A549 (cell line): ENCODE measurements at regions not wholly inside any gene's neighbourhood (a gene's known extent, or its start where the extent isn't known, plus 50 kb on each side); places are given as distances from the start of the nearest gene placed in this dataset.

Experiments used
- ATAC-seq, 2 experiments: fragments of 200-7000 bp in 1 of 2; fragments of >200 bp in 1 of 2; cut with Nextera tagmentation in 1 of 2; cut with Tn5 transposase in 1 of 2; 3 replicates each; pipeline versions ENCODE4 v1.8.0 to v1.9.1; 2018 to 2020; ENCODE audit warnings: mild to moderate bottlenecking in 1 of 2, moderate library complexity in 1 of 2
- CTCF ChIA-PET: fragments of 300-600 bp; sonication (Branson Sonifier 250); formaldehyde crosslinking; extraction: SDS; loops from one replicate; lab custom pipeline; 2021; ENCODE audit warnings: antibody characterized with exemption, inconsistent platforms; lab: Yijun Ruan, JAX
- POLR2A ChIA-PET: fragments of 350-600 bp; formaldehyde crosslinking; extraction: SDS; loops from one replicate; lab custom pipeline; 2021; ENCODE audit warnings: antibody characterized with exemption, inconsistent platforms; lab: Yijun Ruan, JAX
- DNase-seq, 2 experiments: peaks; one replicate each; pipeline versions ENCODE4 v3.0.0 to v3.0.0-alpha.2; 2011 to 2016; ENCODE audit warnings: low read depth in 1 of 2, low spot score in 1 of 2
- FAIRE-seq: peaks from 2 replicates; lab custom pipeline; 2011; peaks lifted over from hg19 to GRCh38; lab: Jason Lieb, UNC
- H3K27ac ChIP-seq, 2 experiments: fragments of >200 bp; sonication (Bioruptor Twin); formaldehyde crosslinking; 3 replicates each; pipeline ENCODE4 v1.5.1; 2016 to 2017
- H3K4me1 ChIP-seq: fragments of >200 bp; sonication (Bioruptor Twin); formaldehyde crosslinking; 3 replicates; pipeline ENCODE4 v1.6.1; 2016
- H3K4me2 ChIP-seq: fragments of >200 bp; sonication (Bioruptor Twin); formaldehyde crosslinking; 3 replicates; pipeline ENCODE4 v1.6.1; 2016
- H3K4me3 ChIP-seq: fragments of >200 bp; sonication (Bioruptor Twin); formaldehyde crosslinking; 3 replicates; pipeline ENCODE4 v1.5.1; 2016
- H3K9me3 ChIP-seq: fragments of >200 bp; sonication (Bioruptor Twin); formaldehyde crosslinking; 3 replicates; pipeline ENCODE4 v1.6.1; 2016
- BCL3 ChIP-seq: fragments of >200 bp; sonication (Bioruptor Twin); formaldehyde crosslinking; IDR thresholded peaks from 3 replicates; pipeline ENCODE4 v1.6.1; 2016
- CBX8 ChIP-seq: fragments of 200-600 bp; sonication (generic); IDR thresholded peaks from 2 replicates; pipeline ENCODE4 v1.6.1; 2016
- EHF ChIP-seq: fragments of 250-450 bp; sonication (Bioruptor Pico); IDR thresholded peaks from 2 replicates; pipeline ENCODE4 v1.5.0; 2020; ENCODE audit warnings: mild to moderate bottlenecking
- EP300 ChIP-seq, 2 experiments: fragments of >200 bp; sonication (Bioruptor Twin); formaldehyde crosslinking; IDR thresholded peaks; 2 replicates in 1 of 2; 3 replicates in 1 of 2; pipeline ENCODE4 v1.6.1; 2016 to 2017
- FOSB ChIP-seq: fragments of 250-450 bp; sonication (Bioruptor Pico); IDR thresholded peaks from 2 replicates; pipeline ENCODE4 v1.5.0; 2020; ENCODE audit warnings: mild to moderate bottlenecking, moderate library complexity
- FOSL2 ChIP-seq, 2 experiments: fragments of 450-650 bp in 1 of 2; fragments of >200 bp in 1 of 2; sonication (Bioruptor Twin) in 1 of 2; formaldehyde crosslinking; IDR thresholded peaks; 2 replicates each; pipeline versions ENCODE4 v1.5.0 to v1.6.1; 2016 to 2020; ENCODE audit warnings: mild to moderate bottlenecking in 1 of 2, moderate library complexity in 1 of 2
- FOXS1 ChIP-seq: fragments of 250-450 bp; sonication (Bioruptor Pico); IDR thresholded peaks from 2 replicates; pipeline ENCODE4 v1.5.0; 2020; ENCODE audit warnings: mild to moderate bottlenecking, moderate library complexity
- GATA3 ChIP-seq: IDR thresholded peaks from 2 replicates; pipeline ENCODE4 v1.6.1; 2012; ENCODE audit warnings: borderline replicate concordance
- HEYL ChIP-seq: fragments of 250-450 bp; sonication (Bioruptor Pico); IDR thresholded peaks from 2 replicates; pipeline ENCODE4 v1.8.0; 2021; ENCODE audit warnings: mild to moderate bottlenecking, moderate library complexity
- HMGXB4 ChIP-seq: fragments of 250-450 bp; sonication (Bioruptor Pico); IDR thresholded peaks from 2 replicates; pipeline ENCODE4 v1.5.0; 2021; ENCODE audit warnings: mild to moderate bottlenecking, moderate library complexity, borderline replicate concordance
- HOXA7 ChIP-seq: fragments of 250-450 bp; sonication (Bioruptor Pico); IDR thresholded peaks from 2 replicates; pipeline ENCODE4 v1.5.0; 2020; ENCODE audit warnings: mild to moderate bottlenecking, moderate library complexity
- JUNB ChIP-seq: fragments of >200 bp; sonication (Bioruptor Twin); formaldehyde crosslinking; IDR thresholded peaks from 2 replicates; pipeline ENCODE4 v1.6.1; 2016
- MAFK ChIP-seq: fragments of 450-650 bp; IDR thresholded peaks from 2 replicates; pipeline ENCODE4 v1.6.1; 2014; ENCODE audit not compliant: partially characterized antibody
- MYC ChIP-seq: IDR thresholded peaks from 2 replicates; pipeline ENCODE4 v1.6.1; 2012; ENCODE audit warnings: mild to moderate bottlenecking, inconsistent platforms, low read length, improper control_type of control experiment, borderline replicate concordance
- NR3C1 ChIP-seq: fragments of >200 bp; sonication (Bioruptor Twin); formaldehyde crosslinking; IDR thresholded peaks from 3 replicates; pipeline ENCODE4 v1.6.1; 2017
- RARB ChIP-seq: fragments of 250-450 bp; sonication (Bioruptor Pico); IDR thresholded peaks from 2 replicates; pipeline ENCODE4 v1.8.0; 2021; ENCODE audit warnings: mild to moderate bottlenecking, moderate library complexity
- TFCP2L1 ChIP-seq: fragments of 250-450 bp; sonication (Bioruptor Pico); IDR thresholded peaks from 2 replicates; pipeline ENCODE4 v1.5.0; 2021; ENCODE audit warnings: mild to moderate bottlenecking
- USF2 ChIP-seq: fragments of 450-650 bp; IDR thresholded peaks from 2 replicates; pipeline ENCODE4 v1.6.1; 2014; ENCODE audit warnings: antibody characterized with exemption
- ZC3H11A ChIP-seq: fragments of 450-650 bp; IDR thresholded peaks from 2 replicates; pipeline ENCODE4 v1.6.1; 2014; ENCODE audit warnings: antibody characterized with exemption, mild to moderate bottlenecking
- ZNF302 ChIP-seq: fragments of 250-450 bp; sonication (Bioruptor Pico); IDR thresholded peaks from 2 replicates; pipeline ENCODE4 v1.9.0; 2021; ENCODE audit warnings: inconsistent platforms, mild to moderate bottlenecking, moderate library complexity
- WGBS: methylation state at CpG from one replicate; pipeline ENCODE4 v1.1.6; 2017; ENCODE audit errors: missing lambda C conversion rate; 5-methylcytosine and 5-hydroxymethylcytosine counted together
- TF ChIP-seq, protein P1 (sequence below): fragments of >200 bp; sonication (Bioruptor Twin); formaldehyde crosslinking; IDR thresholded peaks from 3 replicates; pipeline ENCODE4 v1.5.1; 2016
- TF ChIP-seq, protein P2 (sequence below): IDR thresholded peaks from 2 replicates; pipeline ENCODE4 v1.6.1; 2012

DNA sequence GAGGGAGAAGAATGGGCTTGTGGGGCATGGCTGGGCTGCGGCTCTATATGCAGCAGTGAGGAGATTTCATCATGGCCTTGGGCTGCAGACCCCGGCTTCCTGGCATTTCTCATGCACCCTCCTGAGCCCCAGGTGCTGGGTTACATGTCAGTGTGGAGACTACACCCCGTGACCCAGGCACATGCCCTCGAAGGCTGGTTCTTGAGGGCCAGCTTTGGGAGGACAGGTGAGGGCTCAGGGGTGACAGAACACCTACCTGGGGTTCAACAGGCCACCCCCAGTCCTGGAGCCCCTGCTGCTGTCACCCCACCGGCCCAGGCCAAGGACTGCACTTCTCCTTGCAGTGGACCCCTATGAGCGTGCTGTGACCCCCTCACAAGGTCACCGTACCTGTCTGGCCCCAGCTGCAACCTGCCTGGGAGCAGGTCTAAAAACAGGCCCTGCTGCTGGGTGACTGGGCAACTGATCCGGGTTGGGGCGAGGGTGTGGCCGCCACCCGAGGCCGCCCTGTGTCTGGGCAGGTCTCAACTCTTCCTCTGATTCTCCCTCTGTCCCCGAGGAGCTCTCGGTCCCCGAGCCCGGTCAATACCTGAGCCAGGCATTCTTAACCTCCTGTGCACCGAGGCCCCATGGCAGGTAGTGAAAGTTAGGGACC is 94.8 kb upstream of the OTOS start:
- TF ChIP-seq CBX8 (no peak), FOXS1 (no peak)
- TF ChIP-seq, all 56 proteins: peak for 0
- Histone ChIP-seq H3K4me1 (peaks cover 16% of the 10 kb centered on the region), H3K4me3 (no peak overlapping the region), H3K9me3 (peaks cover 3% of the 10 kb centered on the region; the same call in 1 of the 3 replicates), H3K4me2 (no peak overlapping the region), H3K27ac (no peak overlapping the region)
- DNase-seq (no peak), ATAC-seq (no peak), FAIRE-seq (no peak)
- CTCF ChIA-PET, result interaction anchor here (1.2 to 5.2 kb wide), 7 partner anchors 10 to 203 kb away, joined by 3 to 52 read pairs (median 6); partner anchors contain the start of gene GPC1
- 83% methylated on average over 14 of the region's 17 CpGs for WGBS
- POLR2A ChIA-PET, result no interaction called here

DNA sequence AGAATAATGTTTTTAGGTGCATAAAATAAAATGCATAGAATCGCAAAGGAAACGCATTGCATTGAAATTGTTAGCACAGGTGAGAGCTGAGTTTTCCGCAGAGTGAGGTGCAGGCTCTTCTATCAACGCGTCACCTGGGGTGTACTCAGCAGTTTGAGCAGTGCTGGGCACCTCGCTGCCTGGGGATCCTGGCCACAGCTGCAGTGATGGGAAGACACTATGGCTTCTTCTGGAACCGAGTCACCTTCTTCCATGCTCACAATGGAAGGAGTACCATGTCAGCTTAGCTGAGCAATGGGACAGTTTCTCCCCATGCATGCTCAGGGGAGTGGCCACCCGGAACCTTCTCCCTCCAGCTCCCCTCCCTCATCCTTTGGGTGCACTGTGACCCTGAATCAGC is 95.4 kb upstream of the OTOS start:
- ATAC-seq (no peak), DNase-seq (no peak), FAIRE-seq (no peak)
- ChIA-PET POLR2A (no interaction called here), CTCF (interaction anchor here (1.6 to 5.2 kb wide), 4 partner anchors 9 to 203 kb away, joined by 3 to 30 read pairs (median 10); no protein-coding TSS in a partner anchor)
- Histone ChIP-seq H3K4me2 (no peak overlapping the region), H3K4me1 (peaks cover 16% of the 10 kb centered on the region), H3K4me3 (no peak overlapping the region), H3K27ac (no peak overlapping the region), H3K9me3 (peaks cover 6% of the 10 kb centered on the region; the same call in 1 of the 3 replicates)
- TF ChIP-seq MYC (no peak), NR3C1 (no peak), HMGXB4 (CRISPR knock-in tag) (no peak), MAFK (no peak), EP300 (IDR thresholded peaks at IDR 0.05) (no peak), ZC3H11A (no peak), FOSL2 (IDR thresholded peaks at IDR 0.05) (no peak), FOSL2 (CRISPR knock-in tag; IDR thresholded peaks at IDR 0.05) (no peak), USF2 (no peak), HEYL (CRISPR knock-in tag) (no peak), FOSB (CRISPR knock-in tag) (no peak), ZNF302 (CRISPR knock-in tag) (no peak)
- TF ChIP-seq, protein P1, sequence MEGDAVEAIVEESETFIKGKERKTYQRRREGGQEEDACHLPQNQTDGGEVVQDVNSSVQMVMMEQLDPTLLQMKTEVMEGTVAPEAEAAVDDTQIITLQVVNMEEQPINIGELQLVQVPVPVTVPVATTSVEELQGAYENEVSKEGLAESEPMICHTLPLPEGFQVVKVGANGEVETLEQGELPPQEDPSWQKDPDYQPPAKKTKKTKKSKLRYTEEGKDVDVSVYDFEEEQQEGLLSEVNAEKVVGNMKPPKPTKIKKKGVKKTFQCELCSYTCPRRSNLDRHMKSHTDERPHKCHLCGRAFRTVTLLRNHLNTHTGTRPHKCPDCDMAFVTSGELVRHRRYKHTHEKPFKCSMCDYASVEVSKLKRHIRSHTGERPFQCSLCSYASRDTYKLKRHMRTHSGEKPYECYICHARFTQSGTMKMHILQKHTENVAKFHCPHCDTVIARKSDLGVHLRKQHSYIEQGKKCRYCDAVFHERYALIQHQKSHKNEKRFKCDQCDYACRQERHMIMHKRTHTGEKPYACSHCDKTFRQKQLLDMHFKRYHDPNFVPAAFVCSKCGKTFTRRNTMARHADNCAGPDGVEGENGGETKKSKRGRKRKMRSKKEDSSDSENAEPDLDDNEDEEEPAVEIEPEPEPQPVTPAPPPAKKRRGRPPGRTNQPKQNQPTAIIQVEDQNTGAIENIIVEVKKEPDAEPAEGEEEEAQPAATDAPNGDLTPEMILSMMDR, result no peak
- TF ChIP-seq, protein P2, sequence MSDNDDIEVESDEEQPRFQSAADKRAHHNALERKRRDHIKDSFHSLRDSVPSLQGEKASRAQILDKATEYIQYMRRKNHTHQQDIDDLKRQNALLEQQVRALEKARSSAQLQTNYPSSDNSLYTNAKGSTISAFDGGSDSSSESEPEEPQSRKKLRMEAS, result no peak
- WGBS, result 85% methylated on average over 8 of the region's 8 CpGs

DNA sequence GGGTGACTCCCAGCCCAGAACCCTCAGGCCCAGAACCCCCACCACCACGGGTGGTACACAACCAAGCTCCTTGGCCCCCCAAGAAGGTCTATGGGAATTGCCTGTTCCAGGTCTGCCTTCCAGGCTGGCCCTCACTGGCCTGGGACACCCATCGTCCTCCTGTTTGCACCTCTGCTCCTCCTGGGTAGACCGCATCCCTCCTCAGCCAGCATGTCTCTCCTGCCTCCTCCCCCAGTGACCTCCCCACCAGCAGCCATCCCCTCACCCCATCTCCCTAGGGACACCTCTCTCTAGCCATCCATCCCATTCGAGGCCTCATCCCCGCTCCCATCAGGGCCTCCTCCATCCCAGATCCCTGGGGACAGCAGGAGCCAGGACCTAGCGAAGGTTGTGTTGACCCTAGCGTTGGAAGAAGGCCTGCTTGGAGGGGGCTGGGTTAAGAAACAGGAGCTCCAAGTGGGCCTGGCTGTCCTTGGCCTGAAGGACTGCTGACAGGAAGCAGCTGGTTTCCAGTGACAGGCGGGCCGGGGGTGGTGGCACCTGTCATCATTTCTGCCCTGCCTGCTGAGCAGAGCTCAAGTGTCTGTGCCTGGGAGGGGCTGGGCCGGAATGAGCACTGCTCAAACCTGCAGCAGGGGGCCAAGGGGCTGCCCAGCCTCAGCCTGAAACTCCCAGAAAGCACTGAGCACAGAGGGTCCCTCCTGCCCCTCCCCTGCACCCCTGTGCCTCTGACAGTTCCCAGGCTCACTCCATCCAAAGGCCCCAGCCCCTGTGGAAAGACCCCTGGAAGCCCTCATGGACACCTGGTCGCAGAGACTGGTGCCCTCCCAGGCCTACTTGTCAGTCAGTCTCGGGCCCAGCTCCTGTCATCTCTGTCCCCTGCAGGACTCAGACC is 96.0 kb upstream of the OTOS start:
- H3K4me3 ChIP-seq, result no peak overlapping the region
- no peak for ATAC-seq
- TF ChIP-seq TFCP2L1 (CRISPR knock-in tag), result no peak
- TF ChIP-seq USF2, result no peak
- no peak for TF ChIP-seq GATA3
- no peak for TF ChIP-seq NR3C1
- no peak for TF ChIP-seq BCL3
- no peak for TF ChIP-seq EHF (CRISPR knock-in tag)
- no peak for TF ChIP-seq HOXA7 (CRISPR knock-in tag)
- no peak for TF ChIP-seq JUNB
- TF ChIP-seq RARB, result no peak
- no peak overlapping the region for H3K4me2 ChIP-seq
- H3K9me3 ChIP-seq, result peaks cover 8% of the 10 kb centered on the region; the same call in 2 of the 3 replicates
- H3K4me1 ChIP-seq, result peaks cover 16% of the 10 kb centered on the region
- POLR2A ChIA-PET, result no interaction called here
- 77% methylated on average over 12 of the region's 12 CpGs for WGBS
- DNase-seq, result no peak
- no peak overlapping the region for H3K27ac ChIP-seq
- FAIRE-seq, result no peak
- CTCF ChIA-PET, result interaction anchor here (1.6 to 5.2 kb wide), 4 partner anchors 8 to 202 kb away, joined by 3 to 30 read pairs (median 10); no protein-coding TSS in a partner anchor
